ENCODE measurements at regions not wholly inside any gene's neighbourhood (a gene's known extent, or its start where the extent isn't known, plus 50 kb on each side); places are given as distances from the start of the nearest gene placed in this dataset.

- TF ChIP-seq TAF1 (IDR thresholded peaks at IDR 0.05; ENCODE audit: borderline replicate concordance, low read depth, low read length) = no peak
- no peak for TF ChIP-seq POLR2AphosphoS5 (IDR thresholded peaks at IDR 0.05; ENCODE audit: low read depth, low read length)
- no peak for TF ChIP-seq POLR2A (IDR thresholded peaks at IDR 0.05; ENCODE audit: low read depth, low read length)
Observed at GRCh38 chr3:72530426-72530825, 317.8 kb downstream of the SHQ1 start.
